A549 (cell line): ENCODE measurements at regions not wholly inside any gene's neighbourhood (a gene's known extent, or its start where the extent isn't known, plus 50 kb on each side); places are given as distances from the start of the nearest gene placed in this dataset.

ENCODE experiments used
- POLR2A ChIP-seq: IDR thresholded peaks from 2 replicates; pipeline ENCODE4 v1.6.1; 2012; ENCODE audit warnings: mild to moderate bottlenecking, low read length
- RNF2 ChIP-seq: fragments of 200-600 bp; sonication (generic); IDR thresholded peaks from 2 replicates; pipeline ENCODE4 v1.6.1; 2016; ENCODE audit warnings: low read depth, mild to moderate bottlenecking, antibody characterized with exemption, moderate library complexity, borderline replicate concordance
- TF ChIP-seq, protein P1 (sequence below): fragments of >200 bp; sonication (Bioruptor Twin); formaldehyde crosslinking; IDR thresholded peaks from 3 replicates; pipeline ENCODE4 v1.5.1; 2016

DNA sequence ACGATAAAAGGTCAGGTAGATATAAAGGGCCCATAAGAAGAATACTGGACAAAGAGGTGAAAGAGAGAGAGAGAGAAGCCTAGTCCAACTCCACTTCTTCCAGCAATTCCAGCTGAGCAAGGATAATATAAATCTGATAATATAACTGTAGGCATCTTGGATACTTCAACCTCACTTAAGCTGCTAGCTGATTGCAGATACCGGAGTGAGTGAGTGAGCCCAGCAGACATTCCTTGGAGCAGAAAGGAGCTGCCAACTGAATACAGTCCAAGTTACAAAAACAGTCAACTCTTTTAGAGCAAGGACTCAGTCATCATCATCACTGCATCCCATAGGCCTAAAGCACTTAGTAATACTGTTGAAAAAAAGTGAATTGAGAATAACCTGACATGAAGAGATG, 387.6 kb downstream of the SLITRK6 start:
- TF ChIP-seq, protein P1, sequence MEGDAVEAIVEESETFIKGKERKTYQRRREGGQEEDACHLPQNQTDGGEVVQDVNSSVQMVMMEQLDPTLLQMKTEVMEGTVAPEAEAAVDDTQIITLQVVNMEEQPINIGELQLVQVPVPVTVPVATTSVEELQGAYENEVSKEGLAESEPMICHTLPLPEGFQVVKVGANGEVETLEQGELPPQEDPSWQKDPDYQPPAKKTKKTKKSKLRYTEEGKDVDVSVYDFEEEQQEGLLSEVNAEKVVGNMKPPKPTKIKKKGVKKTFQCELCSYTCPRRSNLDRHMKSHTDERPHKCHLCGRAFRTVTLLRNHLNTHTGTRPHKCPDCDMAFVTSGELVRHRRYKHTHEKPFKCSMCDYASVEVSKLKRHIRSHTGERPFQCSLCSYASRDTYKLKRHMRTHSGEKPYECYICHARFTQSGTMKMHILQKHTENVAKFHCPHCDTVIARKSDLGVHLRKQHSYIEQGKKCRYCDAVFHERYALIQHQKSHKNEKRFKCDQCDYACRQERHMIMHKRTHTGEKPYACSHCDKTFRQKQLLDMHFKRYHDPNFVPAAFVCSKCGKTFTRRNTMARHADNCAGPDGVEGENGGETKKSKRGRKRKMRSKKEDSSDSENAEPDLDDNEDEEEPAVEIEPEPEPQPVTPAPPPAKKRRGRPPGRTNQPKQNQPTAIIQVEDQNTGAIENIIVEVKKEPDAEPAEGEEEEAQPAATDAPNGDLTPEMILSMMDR: no peak
- TF ChIP-seq RNF2 (no peak), POLR2A (no peak)
